ENCODE measurements at regions not wholly inside any gene's neighbourhood (a gene's known extent, or its start where the extent isn't known, plus 50 kb on each side); places are given as distances from the start of the nearest gene placed in this dataset.
A peak's percentile ranks its signal among the peaks of the same experiment; 100 is the strongest.

DNA sequence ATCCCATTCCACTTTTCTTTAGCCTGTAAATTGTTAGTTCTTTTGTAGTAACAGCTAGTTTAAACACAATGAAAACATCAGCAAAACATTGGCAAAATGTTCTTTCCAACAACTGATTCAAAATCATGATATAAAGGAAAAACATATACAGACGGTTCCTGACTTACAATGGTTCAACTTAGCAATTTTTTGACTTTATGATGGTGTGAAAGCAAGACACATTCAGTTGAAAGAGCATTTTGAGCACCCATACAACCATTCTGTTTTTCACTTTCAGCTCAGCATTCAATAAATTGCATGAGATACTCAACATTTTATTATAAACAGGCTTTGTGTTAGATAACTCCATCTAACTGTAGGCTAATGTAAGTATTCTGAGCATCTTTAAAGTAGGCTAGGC, 185.1 kb downstream of the NOL4 start:
- DNase-seq (ENCODE audit: extremely low spot score) = no peak
- no peak for TF ChIP-seq CTCF (IDR thresholded peaks at IDR 0.05; ENCODE audit: control extremely low read depth, extremely low read depth, low read depth, missing control alignments)
- ChIA-PET CTCF (interaction anchor here (0.8 kb wide), 1 partner anchor 14 kb away, joined by 3 read pairs; no protein-coding TSS in a partner anchor), POLR2A (no interaction called here)

- ChIA-PET CTCF (interaction anchor here (0.8 to 1.4 kb wide), 2 partner anchors 14 to 17 kb away, joined by 3 read pairs; no protein-coding TSS in a partner anchor), POLR2A (no interaction called here)
- DNase-seq (ENCODE audit: extremely low spot score) = no peak
- TF ChIP-seq CTCF (IDR thresholded peaks at IDR 0.05; ENCODE audit: control extremely low read depth, extremely low read depth, low read depth, missing control alignments) = no peak
These were observed 185.5 kb downstream of the NOL4 start for GRCh38 chr18:34039201-34039600.

DNA sequence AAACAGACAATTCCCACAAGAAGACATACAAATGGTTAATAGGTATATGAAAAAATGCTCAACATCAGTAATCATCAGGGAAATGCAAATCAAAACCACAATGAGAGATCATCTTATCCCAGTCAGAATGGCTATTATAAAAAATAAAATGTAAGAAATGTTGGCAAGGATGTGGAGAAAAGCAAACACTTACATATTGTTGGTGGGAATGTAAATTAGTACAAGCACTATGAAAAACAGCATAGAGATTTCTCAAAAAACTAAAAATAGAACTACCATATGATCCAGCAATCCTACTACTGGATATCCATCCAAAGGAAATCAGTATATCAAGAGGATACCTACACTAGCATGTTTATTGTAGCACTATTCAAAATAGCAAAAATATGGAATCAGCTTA, 186.6 kb downstream of the NOL4 start:
- POLR2A ChIA-PET = no interaction called here
- CTCF ChIA-PET = interaction anchor here (1.4 to 1.5 kb wide), 2 partner anchors 12 to 18 kb away, joined by 3 to 6 read pairs; no protein-coding TSS in a partner anchor
- no peak for DNase-seq (ENCODE audit: extremely low spot score)
- no peak for TF ChIP-seq CTCF (IDR thresholded peaks at IDR 0.05; ENCODE audit: control extremely low read depth, extremely low read depth, low read depth, missing control alignments)

- ChIA-PET CTCF (interaction anchor here (0.9 kb wide), 1 partner anchor 290 kb away, joined by 3 read pairs; no protein-coding TSS in a partner anchor), POLR2A (no interaction called here)
- no peak for TF ChIP-seq CTCF (IDR thresholded peaks at IDR 0.05; ENCODE audit: control extremely low read depth, extremely low read depth, low read depth, missing control alignments)
- peak; percentile 8 for DNase-seq (ENCODE audit: extremely low spot score)
These were observed 190.7 kb downstream of the NOL4 start for GRCh38 chr18:34033968-34034367.

DNA sequence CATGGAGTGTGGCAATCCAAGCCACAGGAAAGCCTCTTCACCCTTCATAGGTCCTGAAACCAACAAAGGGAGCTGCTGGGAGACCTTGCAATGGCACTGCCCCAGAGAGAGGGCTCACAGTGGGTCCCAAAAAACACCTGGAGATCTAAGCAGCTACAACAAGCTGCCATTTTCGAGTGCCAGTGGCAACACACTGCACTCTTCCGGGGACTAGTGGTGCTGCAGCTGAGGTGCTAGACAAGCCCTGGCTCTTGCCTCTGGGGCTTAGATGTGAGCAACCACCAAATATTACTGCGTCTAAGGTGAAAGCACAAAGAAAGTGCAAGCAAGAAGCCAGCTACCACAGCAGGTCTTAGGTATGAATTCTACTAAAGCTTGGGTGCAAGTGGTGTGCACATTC, 192.9 kb downstream of the NOL4 start:
- POLR2A ChIA-PET = no interaction called here
- peak; percentile 14 for TF ChIP-seq CTCF (IDR thresholded peaks at IDR 0.05; ENCODE audit: control extremely low read depth, extremely low read depth, low read depth, missing control alignments)
- no peak for DNase-seq (ENCODE audit: extremely low spot score)
- CTCF ChIA-PET = interaction anchor here (1.4 kb wide), 1 partner anchor 800 kb away, joined by 6 read pairs; no protein-coding TSS in a partner anchor

- no peak for DNase-seq (ENCODE audit: extremely low spot score)
- ChIA-PET CTCF (interaction anchor here (1.2 kb wide), 1 partner anchor 9 kb away, joined by 3 read pairs; no protein-coding TSS in a partner anchor), POLR2A (no interaction called here)
- TF ChIP-seq CTCF (IDR thresholded peaks at IDR 0.05; ENCODE audit: control extremely low read depth, extremely low read depth, low read depth, missing control alignments) = no peak
These were observed 196.4 kb downstream of the NOL4 start for GRCh38 chr18:34028324-34028723.

All from GM10248 (cell line).